ENCODE measurements at regions not wholly inside any gene's neighbourhood (a gene's known extent, or its start where the extent isn't known, plus 50 kb on each side); places are given as distances from the start of the nearest gene placed in this dataset.
"Not testable (repeated sequence)": the region's sequence is repeated elsewhere in the genome, so short reads cannot be mapped to it uniquely, and the experiment has no call there.

DNA sequence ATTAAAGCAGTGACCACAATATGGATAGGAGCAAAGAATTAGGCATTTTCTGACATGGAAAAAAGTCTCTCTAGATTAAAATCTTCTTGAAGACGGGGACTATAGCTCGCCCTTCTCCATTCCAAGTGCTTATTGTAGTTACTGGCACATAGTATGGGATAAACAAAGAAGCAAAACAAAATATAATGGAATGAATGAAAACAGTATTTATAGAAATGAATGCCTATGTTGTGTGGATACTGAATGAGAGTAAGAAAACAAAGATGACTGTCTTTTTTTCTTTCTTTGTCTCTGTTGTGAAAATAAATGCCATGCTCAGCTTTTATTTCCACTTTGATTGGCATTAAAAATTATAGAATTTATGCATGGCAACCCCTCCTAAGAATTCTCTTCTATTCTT lies 1414.3 kb upstream of the ACO1 start:
- DNase-seq = no peak

DNA sequence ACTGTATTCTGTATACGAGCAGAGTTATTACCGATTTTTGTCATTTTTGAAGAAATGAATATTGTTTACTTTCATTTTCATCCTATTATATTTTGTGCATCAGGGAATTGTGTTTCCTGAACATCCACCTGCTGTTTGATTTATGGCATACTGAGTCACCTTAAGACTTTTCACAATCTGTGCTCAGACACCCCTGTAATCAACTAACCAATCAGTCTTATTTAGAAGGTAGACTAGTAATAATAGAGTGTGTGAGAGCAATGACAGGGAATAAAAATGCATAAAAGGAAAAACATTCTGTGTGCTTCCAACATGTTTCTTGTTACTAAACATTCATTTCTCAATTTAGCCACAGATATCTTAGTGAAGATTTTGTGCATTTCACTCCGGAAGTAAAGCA lies 1413.6 kb upstream of the ACO1 start:
- DNase-seq = no peak

DNA sequence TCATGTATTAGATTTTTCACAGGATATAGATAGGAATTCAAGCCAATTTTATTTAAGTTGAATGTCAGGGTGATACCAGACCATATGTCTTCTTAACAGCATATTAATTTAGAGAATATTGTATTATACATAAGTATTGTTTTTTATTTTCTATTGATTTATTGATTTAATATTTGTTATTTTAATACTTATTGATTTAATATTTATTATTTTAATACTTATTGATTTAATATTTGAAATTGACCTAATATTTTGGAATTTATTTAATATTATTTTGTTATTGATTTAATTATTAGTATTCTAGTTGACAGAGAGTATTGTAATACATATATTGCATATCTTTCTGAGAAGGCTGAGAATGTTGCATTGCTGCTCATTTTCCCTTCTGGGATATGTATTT lies 1411.8 kb upstream of the ACO1 start:
- no peak for DNase-seq

DNA sequence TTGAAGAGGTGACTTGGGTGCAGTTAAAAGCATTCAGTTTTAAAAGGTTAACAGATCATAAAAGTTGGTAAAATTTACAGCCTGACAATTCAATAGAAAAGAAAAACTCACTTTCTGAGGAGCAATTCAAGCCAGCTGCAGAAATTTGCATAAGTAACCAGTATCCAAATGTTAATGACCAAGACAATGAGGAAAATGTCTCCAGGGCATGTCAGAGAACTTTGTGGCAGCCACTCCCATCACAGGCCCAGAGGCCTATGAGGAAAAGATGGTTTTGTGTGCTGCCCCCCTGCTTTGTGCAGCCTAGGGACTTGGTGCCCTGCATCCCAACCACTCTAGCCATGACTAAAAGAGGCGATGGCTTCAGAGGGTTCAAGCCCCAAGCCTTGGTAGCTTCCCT lies 1406.5 kb upstream of the ACO1 start:
- no peak for DNase-seq

DNA sequence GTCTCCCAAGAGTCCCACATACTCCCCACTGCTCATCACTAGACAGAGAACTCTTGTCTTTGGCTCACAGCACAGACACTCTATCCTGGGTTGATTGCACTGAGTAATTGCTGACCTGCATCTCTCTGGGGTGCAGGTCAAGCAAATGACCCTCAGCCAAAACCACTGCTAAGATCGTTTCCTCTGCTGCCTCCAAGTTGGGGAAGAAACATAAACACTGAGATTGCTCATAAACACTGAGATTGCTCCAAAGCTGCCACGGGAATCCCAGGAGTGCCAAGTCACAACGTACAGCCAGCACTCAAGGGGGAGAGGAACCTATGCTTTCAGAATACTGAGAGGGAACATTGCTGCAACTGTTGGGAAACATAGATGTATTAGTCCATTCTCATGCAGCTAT lies 1402.1 kb upstream of the ACO1 start:
- no peak for DNase-seq

DNA sequence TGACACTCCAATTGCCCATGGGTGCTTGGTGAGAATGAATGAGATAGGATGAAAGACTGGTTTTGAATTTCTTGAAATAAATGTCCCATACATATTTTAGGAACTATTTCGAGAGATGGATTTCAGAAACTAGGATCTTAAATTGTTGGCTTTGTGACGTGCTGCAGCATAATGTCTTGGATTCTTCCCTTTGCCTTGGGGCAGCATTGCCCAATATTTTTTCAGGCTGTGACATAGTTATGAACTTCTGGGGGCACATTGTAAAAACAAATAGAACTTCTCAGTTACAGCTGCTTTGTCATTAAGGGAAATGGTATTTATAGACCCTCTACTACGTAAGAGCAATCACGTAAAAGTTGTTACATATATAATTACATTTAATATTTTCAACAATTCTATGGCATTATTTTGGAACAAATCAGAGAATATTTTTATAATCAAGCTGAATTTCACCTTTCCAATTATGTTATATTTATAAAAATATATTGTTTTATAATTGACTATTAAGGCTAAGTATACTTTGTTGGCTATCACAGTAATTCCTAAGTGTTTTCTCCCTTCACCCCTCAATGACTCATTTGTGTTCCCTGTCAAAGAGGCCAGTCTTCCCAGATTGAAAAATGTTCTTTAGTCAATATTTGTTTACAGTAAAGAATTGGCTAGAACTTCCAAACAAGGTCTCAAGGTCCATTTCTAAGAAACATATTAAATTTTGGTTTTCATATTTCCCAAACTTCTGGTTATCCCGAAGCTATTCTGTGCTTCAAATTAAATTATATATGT lies 1388.3 kb upstream of the ACO1 start:
- DNase-seq = no peak

DNA sequence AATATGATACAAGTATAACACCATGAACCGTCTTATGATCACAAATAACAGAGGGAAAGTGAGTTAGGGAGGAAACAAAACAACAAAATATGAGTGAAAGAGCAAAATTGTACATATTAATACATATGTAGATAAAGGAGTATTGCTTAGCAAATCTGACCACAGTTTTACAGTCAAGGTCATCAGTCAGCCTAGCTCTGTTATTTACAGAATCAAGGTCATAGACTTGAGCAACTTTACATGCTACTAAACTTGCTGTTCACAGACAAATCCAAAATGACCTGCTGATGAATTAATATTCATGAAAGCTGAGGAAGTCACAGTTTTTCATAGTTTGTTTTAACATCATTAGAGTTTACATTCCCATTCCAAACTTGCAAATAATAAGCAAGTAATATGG lies 1387.7 kb upstream of the ACO1 start:
- DNase-seq = no peak

DNA sequence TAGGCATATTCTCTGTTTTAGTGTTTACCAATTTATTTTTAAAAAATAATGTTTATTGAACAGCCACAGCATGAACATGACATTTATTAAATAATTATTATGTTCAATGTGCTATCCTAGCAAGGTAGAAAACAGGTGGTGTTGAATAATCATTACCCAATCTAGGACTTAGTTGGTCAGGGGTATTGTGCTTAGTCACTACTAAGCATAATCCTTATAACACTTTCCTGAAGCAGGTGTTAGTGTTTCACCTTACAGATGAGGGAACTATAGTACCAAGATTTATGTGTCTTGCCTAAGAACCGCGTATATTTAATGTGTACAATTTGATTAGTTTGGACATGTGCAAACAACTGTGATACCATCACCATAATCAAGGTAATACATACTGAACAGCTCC lies 1387.2 kb upstream of the ACO1 start:
- no peak for DNase-seq

DNA sequence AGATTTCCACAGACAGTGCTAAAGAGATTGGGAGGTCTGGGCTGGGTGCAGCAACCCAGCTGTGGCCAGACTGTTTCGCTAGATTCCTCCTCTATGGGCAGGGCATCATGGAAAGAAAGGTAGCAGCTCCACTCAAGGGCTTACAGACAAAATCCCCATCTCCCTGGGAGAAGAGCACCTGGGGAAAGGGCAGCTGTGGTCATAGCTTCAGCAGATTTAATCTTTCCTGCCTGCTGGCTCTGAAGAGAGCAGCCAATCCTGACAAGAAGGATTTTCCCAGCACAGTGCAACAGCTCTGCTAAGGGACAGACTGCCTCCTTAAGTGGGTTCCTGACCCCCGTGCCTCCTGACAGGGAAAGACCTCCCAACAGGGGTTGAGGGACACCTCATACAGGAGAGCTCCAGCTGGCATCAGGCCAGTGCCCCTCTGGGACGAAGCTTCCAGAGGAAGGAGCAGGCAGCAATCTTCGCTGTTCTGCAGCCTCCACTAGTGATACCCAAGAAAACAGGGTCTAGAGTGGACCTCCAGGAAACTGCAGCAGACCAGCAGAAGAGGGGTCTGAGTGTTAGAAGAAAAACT lies 1379.3 kb upstream of the ACO1 start:
- DNase-seq = no peak

DNA sequence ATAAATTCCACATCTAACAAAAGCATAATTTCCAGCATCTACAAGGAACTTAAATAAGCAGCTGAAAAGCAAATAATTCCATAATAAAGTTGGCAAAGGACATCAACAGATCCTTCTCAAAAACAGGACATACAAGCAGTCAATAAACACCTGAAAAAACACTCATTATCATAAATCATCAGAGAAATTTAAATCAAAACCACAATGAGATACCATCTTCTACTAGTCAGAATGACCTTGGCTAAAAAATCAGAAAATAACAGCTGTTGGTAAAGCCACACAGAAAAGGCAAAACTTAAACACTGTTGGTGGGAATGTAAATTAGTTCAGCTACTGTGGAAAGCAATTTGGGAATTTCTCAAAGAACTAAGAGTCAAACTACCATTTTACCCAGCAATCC lies 1371.1 kb upstream of the ACO1 start:
- no peak for DNase-seq

DNA sequence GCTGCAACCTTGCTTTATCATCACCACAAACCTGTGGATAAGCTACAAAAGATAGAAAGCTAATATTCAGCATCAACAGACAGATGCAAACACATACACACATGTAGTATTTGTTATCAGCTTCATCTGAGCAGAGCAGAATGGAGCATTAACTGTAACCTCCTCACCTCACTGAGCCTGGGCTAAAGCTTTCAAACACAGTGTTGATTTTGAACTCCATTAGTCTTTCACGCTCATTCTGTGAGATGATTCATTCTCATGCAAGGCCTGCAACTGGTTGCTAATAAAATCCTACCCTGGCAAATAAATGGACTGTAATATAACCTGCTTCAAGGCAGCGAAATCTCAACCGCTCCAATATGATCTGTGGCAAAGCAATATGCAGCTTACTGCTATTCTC lies 1360.6 kb upstream of the ACO1 start:
- no peak for DNase-seq

DNA sequence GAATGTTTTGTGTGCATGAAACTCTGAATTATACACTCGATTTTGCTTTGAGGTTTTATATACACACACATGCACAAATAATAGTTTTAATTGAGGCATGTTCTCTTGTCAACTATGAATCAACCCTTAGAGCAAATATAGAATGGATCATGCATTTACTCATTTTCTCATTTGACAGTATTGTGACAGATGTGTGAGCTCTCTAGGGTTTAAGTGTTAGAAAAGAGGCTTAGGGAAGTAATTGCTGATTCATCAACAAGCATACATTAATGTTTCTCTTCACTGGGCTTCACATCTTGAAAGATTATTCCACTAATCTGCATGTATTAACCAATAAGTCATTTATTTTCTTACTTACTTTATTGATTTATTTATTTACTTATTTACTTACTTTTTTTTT lies 1356.8 kb upstream of the ACO1 start:
- no peak for DNase-seq

DNA sequence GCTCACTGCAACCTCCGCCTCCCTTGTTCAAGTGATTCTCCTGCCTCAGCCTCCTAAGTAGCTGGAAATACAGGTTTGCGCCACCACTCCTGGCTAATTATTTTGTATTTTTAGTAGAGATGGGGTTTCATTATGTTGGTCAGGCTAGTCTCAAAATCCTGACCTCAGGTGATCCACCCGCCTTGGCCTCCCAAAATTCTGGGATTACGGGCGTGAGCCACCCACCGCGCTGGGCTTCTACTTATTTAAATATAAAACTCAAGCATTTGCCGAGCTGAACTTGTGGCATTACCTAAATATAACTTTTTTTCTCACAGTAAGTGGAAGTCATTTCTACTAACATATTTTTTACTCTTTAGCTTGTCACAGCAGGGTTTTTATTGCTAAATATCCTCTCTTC lies 1356.3 kb upstream of the ACO1 start:
- DNase-seq = no peak

DNA sequence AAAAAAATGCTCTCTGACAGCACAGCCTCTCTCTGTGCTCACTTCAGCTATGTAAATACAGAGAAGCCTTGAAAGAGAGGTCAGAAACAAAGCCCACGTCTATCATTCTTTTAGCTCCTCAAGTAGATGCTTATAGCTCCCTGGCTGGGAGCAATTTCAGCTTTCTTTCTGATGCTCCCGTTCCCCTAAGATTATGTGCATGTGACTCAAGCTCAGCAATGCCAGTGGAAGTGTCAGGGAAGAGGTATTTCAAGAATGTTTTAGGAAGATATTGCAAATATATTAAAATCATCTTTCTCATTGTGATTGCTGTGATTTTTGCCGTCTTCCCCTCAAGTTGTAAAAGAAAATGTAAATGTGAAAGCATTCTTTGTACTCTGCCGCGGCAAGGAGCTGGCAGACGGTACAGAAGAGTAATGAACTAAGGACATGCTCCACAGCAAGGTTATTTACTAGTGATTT lies 1353.7 kb upstream of the ACO1 start:
- no peak for DNase-seq

DNA sequence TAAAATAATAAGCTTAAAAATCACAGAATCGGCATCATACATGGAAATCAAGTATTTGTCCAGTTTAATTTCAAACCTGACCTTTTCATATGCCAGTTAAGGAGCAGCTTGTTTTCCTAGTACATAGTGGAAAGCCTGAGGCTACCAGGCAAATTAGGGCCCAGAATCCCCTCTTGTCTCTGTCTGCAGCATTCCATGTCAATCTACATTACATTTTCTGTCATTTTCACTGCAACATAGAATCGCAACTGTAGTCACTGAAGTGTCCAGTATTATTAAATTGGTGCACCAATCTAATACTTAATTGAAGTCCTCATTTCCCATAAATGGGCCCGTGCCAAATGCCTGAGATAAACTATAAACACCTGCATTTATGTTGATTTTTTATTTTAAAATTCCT lies 1352.2 kb upstream of the ACO1 start:
- DNase-seq = no peak

DNA sequence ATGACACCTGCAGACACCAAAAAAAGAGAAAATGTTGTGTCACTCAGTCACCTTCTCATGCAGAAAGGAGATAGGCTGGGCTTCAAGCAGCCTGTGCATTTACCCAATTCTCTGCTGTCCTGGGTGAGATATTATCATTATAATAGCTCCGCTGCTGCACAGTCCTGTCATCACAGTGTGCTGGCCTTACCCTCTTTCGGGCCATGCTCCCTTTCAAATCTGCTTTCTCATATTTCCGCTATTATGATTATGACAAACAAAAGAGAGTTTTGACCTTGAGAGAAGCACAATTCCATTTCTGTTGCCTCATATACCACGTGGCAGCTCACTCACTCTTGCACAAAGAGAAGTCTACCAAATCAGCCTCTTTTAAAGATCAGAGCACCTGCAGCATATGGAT lies 1350.1 kb upstream of the ACO1 start:
- no peak for DNase-seq

DNA sequence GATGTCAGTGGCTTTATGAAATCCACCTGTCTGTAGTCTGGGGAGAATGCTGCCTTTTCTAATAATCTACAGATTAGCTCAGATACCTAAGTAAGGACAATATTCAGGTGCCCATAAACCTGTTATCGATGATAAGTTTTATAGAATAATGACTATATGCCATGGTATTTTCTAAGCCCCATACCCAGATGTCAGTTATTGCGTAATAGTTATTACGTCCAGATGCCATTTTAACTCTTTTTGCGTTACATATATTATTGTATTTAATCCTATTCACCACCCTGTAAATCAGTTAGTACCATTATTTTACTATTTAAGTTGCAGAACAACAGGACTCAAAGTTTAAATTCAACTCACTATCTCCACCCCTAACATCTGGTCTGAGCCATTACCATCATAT lies 1343.9 kb upstream of the ACO1 start:
- no peak for DNase-seq

DNA sequence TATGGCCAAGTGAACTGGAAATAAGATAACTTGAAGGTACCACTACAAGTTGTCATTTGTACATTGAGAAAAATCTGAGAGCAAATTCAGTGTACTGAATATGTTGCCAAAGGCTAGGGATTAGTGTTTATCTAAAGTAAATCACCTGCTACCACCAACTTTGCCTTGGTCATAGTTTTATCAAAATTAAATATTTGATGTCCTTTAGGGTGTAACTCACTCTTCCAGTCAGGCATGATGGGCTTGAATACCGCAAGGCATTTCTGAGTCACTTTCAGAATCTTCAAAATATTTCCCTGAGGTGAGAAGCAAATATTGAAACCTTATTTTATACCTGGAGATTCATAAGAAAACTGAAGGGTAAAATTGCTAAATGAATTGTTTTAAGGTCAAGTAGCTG lies 1338.6 kb upstream of the ACO1 start:
- DNase-seq = no peak

DNA sequence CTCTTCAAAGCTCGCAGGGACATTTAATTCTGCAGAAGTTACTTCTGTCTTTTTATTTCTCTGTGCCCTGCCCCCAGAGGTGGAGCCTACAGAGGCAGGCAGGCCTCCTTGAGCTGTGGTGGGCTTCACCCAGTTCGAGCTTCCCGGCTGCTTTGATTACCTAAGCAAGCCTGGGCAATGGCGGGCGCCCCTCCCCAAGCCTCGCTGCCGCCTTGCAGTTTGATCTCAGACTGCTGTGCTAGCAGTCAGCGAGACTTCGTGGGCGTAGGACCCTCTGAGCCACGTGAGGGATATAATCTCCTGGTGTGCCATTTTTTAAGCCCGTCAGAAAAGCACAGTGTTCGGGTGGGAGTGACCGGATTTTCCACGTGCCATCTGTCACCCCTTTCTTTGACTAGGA lies 1322.9 kb upstream of the ACO1 start:
- not testable (repeated sequence) for DNase-seq

DNA sequence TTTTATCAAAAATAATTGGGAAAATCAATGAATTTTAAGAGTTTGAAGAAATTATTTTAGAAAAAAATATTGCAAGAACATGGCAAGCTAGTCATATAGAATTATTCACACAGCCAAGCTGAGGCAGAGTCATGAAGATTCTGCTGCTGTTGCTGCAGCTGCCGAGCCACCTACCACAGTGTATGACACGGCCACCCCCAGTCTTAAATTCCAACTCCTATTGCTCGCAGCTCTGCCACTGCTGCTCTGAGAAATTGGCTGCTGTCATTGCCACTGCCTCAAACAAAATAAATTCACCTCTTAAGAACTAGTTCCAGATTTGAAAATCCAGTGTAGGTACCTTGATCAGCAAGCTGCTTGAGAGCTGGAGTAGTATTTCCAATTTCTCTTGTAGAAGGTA lies 1318.8 kb upstream of the ACO1 start:
- DNase-seq = no peak

DNA sequence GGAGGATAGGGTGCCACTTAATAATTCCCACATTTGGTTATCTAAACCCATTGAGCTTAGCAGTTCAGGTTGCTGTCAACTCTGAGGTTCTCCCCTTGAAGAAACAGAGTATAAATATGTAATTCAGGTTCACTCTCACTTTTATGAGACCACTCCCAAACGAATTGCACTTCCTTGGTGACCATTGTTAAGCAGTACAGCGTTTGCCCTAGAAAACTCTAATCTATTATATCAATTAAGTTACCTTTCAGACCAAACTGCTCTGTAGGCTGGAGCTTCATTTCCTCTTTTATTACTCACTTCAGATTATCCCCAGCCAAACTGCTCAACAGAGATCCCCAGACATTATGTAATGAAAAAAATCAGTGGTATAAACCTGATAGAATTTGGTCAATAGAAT lies 1317.0 kb upstream of the ACO1 start:
- no peak for DNase-seq

DNA sequence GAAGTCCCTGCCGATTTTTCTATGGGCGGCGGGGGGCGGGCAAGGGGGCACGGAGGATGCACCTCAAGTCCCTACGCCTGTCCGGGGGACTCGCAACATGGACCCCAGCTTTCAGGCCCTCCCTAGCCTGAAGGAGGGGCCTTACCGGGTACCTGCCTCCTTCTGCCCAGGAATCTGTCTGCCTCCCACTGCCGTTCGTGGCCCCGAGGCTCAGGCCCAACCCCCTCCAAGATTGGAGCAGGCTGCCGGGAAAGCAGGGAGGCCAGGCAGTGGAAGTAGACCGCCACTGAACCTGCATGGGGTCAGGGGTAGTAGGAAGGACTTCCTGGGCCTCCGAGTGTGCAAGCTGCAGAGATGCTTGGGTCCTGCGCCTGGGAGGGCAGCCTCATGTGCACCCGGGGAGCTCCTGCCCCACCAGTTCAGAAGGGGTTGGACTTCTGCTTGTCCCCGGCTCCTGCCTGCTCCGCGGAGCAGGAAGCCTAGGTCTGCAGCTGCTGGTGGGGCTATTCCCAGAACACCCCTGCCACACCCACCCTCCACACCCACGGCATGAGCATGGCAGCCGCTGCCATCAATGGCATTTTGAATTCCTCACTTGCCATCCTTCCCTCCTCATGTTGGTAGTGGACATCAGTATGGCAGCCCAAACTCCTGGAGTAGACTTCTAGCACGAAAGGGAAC lies 1312.7 kb upstream of the ACO1 start:
- DNase-seq = no peak

DNA sequence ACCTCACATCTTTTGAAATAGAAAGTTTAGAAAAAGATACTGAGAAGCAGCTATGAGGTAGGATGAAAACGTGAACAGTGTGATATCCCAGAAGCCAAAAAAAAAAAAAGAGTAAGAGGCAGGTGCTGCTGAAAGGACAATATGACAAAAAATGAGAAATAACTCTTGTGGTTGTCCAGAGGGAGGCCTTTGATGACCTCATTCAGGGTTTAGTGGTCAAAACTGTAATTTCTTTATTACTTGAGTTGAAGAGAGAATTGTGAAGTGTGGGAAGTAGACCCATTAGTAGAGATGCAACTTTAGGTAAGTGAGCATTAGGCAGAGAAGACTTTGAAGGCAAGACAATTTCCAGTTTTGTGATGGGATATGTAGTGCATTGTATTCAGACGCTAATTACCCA lies 1306.3 kb upstream of the ACO1 start:
- DNase-seq = no peak

DNA sequence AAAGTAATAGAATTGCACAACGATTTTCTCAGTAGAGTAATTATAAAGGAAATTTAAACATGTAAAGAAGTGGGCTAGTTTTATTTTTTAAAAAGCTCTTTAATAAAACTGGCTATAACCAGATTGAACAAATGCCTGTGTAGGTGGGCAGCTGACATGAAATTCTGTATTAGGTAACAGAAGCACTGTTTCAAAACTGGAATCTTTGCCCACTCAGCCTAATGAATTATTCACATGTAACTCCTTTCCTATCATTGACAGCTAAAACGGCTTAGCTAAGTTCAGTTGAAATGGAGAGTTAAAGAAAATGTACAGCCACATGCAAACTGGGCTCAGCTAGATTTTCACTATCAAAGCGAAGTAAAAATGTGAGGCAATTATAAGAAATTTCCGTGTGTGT lies 1300.1 kb upstream of the ACO1 start:
- no peak for DNase-seq

Data from cerebellar nuclear complex (tissue), 1 donor.